ENCODE measurements at regions not wholly inside any gene's neighbourhood (a gene's known extent, or its start where the extent isn't known, plus 50 kb on each side); places are given as distances from the start of the nearest gene placed in this dataset.
"Not testable (repeated sequence)": the region's sequence is repeated elsewhere in the genome, so short reads cannot be mapped to it uniquely, and the experiment has no call there.

DNA sequence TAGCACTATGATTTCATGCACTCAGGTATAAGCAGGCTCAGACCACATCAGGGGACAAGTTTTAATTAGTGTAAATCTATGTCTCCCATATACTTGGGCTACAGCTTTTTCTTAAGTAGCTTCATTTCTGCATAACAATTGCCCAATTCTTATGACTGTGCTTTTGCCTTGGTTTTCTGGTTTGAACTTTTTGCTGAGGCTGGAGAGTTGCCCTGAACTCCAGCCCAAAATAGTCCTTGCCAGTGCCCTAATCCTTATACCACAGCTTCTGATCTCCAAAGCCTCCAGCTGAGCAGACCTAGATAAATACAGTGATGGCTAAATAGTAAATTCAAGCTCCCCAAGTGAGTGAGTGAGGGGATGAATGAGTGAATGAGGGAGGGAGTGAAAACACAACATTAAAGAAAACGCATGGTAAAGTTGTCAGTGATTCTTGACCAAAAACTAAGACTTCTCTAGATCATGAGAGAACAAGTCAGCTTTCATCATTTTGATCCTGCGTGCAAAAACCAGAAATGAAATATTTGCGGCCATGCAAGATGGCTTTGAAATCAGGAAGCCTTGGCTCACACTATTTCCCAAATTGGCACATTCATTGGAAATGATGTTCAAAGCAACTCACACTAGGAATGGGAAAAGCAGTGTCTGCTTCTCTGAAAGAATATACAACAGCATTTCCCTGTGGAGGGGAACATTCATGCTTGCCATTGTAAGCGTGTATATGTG is 437.1 kb upstream of the CTSO start:
- DNase-seq = no peak

DNA sequence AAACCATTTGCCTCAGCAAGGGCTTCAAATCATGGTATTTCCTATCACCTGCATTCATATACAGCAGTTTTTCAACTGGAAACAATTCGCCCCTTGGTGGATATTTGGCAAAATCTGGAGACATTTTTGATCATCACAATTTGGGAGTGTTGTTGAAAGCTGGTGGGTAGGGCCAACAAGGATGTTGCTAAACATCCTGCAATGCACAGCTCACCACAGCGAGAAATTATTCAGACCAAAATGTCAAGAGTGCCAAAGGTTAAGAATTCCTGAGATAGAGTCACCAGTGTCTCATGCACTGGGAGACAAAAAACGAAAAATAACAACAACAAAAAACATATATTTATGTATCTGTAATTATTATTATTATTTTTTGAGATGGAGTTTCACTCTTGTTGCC is 435.2 kb upstream of the CTSO start:
- no peak for DNase-seq

DNA sequence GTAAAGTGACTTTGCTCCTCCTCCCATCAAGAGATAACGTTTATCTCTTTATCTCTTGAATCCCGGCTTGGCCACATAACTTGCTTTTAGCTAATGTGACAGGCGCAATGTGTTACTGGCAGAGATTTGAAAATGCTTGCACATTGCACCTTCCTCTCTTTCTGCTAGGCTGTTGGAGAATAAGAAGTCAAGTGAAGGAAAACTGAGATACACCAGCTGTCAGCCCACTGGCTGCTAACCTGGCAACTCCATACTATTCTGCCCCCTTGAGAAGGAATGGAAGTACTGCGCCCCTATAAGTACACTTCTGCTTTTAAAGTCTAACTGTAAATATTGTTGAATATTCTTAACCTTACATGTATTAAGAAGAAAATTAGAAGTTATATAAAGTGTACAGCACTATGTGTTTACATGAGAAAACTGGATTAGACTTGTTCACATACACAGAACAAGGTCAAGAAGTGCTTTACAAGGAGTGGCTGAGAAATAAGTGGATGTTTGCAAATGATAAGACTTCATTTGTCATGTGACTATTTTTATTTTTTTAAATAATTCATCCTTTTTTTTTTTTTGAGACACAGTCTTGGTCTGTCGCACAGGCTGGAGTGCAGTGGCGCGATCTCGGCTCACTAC is 424.5 kb upstream of the CTSO start:
- DNase-seq = no peak

DNA sequence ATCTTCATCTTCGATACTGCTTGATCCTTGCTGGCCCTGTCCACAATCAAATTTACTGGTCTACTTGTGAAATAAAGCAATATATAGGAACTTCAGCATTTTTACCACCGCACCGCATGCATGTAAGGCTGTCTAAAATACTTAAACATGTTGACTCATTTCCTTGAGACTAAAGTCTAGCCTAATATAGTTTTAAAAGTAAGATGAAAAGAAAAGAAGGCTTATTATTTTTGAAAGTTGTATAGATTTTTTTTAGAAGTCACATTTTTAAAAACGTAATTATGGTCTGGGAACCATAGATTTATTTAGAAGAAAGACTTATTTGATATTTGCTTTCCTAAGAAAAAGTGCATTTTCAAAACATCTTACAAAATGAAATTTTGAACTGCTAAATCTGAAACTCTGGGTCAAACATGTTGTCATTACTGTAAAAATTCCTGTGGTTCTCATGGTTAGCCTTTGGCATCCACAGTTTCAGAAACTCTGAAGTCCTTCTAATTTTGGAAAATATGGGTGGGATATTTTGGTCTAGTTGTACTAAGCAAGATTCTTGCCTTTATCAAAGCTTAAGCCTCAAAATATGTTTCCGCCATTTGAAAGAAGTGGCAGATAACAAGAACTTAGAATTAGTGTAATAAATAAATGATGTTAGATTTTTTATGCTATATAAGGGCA is 423.5 kb upstream of the CTSO start:
- DNase-seq = no peak

DNA sequence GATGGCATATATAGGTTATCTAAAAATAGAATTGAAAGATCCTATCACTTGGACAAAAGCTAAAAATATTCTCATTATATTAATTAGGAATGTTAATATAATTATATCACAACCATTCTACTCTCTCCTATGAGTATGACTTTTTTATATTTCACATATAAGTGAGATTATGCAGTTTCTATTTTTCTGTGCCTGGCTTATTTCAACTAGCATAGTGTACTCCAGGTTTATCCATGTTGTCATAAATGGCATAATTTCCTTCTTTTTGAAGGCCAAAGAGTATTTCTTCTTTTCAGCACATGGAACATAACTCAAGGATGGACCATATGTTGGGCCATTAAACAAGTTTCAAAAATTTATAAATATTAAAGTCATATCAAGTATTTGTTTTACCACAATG is 421.2 kb upstream of the CTSO start:
- no peak for DNase-seq

DNA sequence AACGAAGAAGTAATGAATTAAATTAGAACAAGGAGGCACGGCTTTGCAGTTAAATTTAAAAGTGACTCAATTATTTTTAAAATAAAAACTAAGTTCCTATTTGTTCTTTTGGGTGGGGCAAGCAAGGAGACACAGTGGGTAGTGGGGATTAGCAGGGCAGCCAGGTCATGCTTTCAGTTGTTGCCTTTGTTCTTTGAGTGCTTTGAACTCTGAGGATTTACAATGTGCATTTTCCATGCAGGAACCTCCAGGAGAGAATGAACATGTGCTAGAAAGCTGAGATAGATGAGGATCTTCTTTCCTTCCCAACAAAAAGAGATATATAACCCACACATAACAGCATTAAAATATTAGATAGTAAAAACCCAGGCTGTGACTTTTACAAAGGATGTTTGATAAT is 420.4 kb upstream of the CTSO start:
- DNase-seq = no peak

DNA sequence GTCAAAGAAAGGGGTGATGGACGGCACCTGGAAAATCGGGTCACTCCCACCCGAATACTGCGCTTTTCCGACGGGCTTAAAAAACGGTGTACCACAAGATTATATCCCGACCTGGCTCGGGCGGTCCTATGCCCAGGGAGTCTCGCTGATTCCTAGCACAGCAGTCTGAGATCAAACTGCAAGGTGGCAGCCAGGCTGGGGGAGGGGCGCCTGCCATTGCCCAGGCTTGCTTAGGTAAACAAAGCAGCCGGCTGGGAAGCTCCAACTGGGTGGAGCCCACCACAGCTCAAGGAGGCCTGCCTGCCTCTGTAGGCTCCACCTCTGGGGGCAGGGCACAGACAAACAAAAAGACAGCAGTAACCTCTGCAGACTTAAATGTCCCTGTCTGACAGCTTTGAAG is 413.8 kb upstream of the CTSO start:
- DNase-seq = not testable (repeated sequence)

DNA sequence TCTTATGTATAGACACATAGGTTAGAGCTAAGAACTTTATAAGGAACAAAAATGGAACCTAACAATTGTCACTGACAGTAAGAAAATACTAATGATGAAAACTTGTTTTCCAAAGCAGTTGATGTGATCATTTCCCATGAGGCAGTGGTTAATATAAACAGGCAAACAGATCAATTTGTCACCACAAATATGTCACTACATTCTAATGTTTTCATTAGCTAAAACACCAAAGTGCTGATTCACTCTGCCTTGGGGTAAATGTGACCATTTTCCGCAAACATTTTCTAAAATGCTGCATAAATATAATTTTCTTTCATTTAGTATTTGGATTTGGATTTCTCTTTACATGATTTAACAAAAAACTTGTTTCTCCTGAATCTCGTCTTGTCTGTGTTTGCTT is 408.9 kb upstream of the CTSO start:
- no peak for DNase-seq

DNA sequence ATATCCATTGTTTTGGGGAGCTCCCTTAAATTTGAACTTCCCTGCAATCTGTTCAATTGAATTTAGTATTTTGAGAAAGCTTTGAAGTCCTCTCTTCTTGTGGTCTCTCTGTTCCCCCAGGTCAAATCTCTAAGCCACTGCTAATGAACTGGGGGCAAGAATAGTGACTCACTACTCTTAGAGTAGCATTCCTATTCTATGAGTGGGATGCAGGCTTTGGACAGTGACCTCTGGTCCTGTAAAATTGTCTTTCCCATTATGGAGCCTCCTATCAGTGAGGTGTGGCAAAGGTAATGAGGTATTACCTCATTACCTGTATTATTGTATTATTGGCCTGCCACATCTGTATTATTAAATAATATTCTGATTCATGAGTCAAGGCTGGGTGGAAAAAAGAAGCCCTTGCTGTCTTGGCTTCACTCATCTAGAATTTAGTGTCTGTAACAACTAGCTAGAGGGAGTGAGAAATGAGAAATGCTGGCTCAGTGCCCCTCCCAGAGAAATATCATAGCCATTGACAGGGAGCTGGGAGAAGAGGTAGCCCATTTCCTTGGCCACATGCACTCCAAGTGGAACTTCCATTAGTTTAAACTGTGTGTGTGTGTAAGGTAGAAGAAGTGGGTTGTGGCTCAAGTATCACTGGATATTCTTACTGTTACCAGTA is 393.9 kb upstream of the CTSO start:
- no peak for DNase-seq

DNA sequence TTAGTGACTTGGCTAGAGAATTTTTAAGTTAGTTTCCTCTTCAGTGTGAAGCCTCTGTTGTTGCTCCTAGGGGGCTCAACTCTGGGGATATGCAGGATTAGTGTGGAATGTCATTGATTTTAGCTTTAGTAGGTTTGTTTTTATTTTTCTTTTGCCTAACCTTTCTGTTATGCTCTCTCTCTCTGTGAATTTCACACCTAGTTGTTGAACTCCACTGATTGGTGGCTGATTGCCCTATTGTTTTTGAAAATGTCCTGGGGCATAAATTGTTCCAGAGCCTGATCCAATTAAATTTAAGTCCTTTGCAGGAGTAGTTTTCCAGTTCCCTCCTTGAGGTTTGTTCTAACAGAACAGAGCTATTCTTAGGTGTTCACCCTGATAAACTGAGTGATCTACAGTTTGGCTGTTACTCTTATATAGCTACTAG is 393.3 kb upstream of the CTSO start:
- no peak for DNase-seq

DNA sequence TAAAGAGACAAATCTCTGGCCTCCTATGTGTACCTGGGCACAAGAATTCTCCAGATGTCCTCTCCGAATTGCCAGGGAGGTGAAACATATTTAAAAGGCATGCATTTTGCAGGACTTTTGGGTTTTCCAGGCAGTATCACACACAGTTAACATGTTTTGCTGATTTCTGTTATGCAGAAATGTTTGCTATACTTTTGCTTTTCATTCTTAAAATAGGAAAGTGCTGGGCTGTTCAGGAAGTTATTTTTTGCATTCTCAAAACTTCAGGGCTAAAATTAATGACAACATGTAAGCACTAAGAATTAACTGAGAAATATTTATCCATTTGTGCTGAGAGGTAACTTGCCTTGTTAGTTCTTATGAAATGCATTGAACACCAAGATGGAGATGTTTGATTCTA is 390.7 kb upstream of the CTSO start:
- DNase-seq = no peak

DNA sequence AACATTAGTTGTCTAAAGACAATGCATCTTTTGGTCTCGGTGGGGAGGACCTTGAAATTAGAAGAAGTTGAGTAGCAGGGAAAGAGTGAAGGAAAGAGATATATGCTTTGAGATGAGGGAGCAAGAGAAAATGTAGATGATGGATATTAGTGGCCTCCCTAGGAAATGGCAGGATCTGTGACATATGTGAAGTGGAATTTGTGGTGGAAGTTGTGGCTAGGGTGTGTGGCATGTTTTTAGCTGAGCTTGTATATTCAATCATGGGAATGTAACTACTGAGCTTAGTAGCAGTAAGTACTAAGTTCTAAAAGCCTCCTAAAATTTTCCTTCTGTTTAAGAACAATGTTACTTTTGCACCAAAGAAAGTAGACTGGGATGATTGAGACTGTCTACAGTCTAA is 382.8 kb upstream of the CTSO start:
- DNase-seq = no peak

DNA sequence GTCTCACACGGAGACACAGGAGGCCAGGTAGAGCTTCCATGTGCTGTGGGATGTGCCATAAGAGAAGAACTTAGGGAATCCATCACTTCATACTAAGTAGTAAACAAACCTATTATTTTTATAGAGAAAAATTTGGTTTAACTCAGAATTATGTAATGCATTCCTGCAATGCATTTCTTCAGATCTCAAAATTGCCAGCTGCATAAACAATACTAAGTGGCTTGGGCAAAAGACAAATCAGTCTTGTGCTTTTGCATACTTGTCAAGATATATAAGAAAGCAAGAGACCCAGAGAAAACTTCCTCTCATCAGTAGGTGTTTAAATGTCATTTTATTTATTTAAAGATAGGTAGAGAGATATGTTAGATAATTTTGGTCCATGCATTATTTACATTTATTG is 382.1 kb upstream of the CTSO start:
- no peak for DNase-seq

DNA sequence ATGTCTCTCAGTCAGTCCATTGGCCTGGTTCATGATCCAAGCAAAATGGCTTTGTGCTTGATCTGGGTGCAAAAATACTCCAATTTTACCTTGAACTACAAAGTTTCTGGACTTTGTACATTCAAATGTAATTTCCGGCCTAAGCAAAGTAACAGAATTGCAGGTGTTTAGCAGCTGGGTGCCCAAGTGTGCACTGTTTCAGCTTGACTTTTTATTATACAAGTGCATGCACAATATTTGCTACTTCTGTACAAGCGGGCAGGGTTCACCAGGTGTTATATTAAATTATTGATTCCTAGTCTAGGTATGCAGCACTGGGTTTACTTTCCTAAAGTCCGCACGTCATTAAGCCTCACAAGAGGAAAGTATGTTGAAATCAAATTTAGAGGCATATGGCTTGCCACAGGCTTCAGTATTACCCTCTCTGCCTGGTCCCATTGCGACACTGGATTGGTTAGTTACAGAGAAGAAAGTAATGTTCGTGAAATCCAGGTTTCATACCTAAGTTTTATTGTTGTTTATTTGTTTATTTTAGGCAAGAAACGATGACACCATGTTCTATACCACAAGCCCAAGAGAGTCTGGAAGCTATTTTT is 376.9 kb upstream of the CTSO start:
- no peak for DNase-seq

DNA sequence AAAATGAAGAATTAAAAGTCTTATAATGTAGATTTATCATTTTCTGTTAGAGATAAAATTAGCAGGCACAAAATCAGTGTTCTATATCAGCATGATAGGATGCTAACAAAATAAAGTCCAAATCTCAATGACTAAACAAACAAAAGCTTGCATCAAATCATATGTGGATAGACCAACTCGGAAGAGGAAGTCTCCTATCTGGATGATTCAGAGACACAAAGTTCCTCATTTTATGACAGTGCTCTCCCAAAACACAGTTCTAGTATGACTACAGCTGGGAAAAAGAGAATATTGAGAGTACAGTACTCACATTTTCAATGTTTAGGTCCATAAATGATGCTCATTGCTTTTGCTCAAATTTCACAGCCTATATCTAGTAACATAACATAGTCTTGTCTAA is 376.1 kb upstream of the CTSO start:
- no peak for DNase-seq

DNA sequence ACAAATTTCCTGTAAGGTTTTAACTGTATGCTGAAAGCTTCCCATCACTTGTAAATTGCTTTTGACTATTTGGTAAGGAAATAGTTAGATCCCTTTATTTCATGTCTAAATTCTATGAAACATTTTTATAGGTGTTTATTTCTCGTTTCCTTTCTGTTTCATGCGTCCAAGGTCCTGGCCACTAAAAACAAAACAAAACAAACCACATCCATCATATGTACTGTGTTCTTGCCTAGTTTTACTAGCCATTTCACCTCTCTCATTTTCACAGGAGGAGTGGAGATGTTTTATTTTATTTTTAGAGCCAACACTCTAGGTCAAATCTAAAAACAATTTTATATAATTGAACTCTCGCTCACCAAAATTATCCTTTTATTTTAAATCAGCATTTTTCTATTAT is 375.2 kb upstream of the CTSO start:
- no peak for DNase-seq

DNA sequence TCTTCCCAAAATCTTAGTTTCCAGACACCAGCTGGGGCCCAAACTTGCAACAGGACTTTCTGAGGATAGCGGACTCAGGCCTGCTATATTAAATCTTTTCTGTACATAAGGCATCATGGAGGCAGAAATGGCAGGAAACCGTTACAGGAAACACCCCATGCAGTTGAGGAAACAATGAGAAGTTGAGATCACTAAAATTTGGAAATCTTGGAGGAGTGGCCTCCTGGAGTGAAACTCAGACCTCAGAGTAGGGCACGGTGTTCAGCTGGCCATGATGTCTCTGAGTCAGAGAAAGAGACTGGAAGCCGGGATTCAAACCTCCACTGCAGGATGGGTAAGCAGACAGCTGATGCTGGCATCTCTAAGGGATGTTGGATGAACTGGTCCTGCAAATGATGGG is 372.6 kb upstream of the CTSO start:
- DNase-seq = no peak

DNA sequence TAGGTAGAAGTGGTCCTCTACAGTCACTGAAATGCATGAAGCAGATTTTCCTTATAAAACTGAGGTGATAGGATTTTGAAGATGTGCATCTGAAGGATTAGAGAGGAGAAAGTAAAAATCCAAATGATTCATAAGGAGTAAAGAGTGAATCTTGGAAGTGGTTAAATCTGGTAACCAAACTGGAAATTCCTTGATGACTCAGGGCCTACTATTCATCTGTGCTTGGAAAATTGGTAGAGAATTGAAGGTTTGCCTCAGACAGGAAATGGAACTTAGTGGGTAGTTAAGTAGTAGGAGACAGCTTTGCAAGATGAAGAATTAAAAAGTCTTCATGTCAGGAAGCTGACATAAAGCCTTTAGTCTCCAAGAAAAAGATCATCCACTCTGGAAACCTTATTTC is 368.9 kb upstream of the CTSO start:
- DNase-seq = no peak

DNA sequence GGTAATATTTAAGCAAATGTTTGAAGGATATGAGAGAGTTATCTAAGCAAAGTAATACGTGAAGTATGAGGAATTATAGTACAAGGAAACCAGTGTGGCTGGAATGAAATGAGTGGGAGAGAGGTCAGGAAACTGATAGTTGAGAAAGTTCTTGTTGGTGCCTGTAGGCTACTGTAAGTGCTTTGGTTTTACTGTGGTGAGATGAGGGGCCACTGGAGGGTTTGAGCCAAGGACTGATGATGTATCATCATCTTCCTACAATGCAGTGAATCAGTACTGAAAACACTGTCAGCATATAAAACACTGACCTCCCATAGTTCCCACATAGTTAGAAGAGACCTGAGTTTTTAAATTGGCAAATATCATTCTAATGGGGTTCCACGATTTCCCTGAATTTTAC is 367.5 kb upstream of the CTSO start:
- DNase-seq = no peak

DNA sequence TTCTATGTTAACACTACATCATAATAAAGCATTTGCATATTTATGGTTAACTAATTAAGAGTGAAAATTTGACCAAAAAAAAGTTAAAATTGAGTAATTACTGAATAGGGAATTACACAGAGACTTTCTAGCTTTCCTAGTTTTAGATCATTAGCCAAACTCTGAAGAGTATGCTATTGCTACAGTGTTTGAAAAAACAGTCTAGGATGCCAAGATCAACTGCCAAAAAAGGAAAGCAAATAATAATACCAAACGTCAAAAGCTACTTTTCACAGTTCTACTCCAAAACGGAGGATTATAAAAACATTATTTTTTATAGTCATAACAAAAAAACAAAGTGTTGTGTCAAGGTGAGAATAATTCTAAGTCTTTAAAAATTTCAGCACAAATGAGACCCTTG is 359.8 kb upstream of the CTSO start:
- DNase-seq = no peak

DNA sequence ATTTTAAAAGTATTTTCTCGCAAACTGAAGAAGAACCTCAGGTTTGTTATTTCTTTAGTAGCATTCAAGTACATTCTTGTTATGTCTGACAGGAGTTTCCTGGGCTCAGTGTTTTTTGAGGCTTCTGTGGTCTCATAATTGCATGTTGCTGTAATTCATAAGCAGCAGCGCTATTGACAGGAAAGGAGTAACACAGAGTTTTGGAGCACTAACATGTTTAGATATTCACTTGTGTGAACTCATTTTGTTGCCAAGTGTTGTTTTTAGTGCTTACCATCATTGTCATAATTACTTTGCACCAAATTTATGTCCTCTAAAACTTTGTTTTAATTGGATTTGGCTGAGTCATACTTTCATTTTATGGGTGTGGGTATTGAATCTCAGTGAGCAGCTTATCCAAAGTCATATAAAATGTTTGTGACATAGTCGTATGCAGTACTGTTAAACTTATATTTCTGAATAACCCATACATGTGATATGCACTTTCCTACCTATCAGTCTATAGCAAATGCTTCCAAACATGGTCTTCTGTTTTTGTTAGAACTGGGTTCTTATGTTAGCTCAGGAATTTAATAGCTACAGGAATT is 358.7 kb upstream of the CTSO start:
- no peak for DNase-seq

DNA sequence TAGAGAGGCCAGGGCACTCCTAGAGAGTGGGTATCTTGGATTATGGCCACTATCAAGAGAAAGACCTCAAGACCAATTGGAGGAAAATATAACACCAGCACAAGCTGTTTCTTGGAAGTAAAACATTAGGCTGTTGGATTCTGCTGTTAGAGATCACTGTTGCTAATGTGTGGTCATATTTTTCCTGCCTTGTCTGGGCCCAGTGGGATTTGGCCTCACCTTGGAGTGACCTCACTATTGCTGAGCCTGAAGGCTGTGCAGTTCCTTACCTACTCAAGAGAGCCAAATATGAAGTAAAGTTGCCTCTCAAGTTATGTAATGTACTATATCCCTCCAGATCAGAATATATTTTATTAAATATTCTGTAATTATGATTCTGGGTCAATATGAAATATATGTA is 355.4 kb upstream of the CTSO start:
- no peak for DNase-seq

DNA sequence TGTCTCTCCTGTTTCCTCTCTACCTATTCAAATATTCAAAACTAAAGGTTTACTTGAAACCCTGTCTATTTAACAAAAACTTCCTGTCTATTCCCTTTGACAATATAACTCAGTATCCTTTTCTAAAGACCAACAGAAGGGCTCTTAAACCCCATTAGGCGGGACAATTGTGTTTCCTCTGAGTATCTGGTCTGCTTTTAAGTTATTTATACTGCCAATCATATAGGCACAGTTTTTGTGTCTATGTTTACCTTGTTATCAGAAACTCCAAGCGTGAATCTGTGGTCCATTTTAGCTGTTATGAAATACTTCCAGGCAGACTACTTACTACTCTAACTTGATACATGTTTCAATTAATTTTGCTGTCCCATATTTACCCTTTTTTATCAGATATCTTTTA is 350.0 kb upstream of the CTSO start:
- peak; percentile 73 for DNase-seq
